HG03135 (cell line): ENCODE measurements at regions not wholly inside any gene's neighbourhood (a gene's known extent, or its start where the extent isn't known, plus 50 kb on each side); places are given as distances from the start of the nearest gene placed in this dataset.
"Not testable (repeated sequence)": the region's sequence is repeated elsewhere in the genome, so short reads cannot be mapped to it uniquely, and the experiment has no call there.

ENCODE experiments used
- ATAC-seq: cut with Tn5 transposase; IDR thresholded peaks from one replicate; pipeline ENCODE4 v1.9.1; 2021; ENCODE audit warnings: mild to moderate bottlenecking, moderate library complexity; ENCODE audit not compliant: unreplicated experiment

GRCh38 chr16:66127459-66128370 lies 238.8 kb upstream of the CDH5 start:
- no peak for ATAC-seq

- ATAC-seq, result no peak
Observed at GRCh38 chr16:66121466-66121865, 245.0 kb upstream of the CDH5 start.

GRCh38 chr16:66120656-66121055 lies 245.8 kb upstream of the CDH5 start:
- no peak for ATAC-seq

- ATAC-seq, result no peak
Observed at GRCh38 chr16:66116163-66117002, 250.1 kb upstream of the CDH5 start.

- ATAC-seq, result no peak
Observed at GRCh38 chr16:66115373-66115772, 251.1 kb upstream of the CDH5 start.

- ATAC-seq, result no peak
Observed at GRCh38 chr16:66113223-66113622, 253.3 kb upstream of the CDH5 start.

- ATAC-seq, result no peak
Observed at GRCh38 chr16:66109677-66110076, 256.8 kb upstream of the CDH5 start.

- no peak for ATAC-seq
Observed at GRCh38 chr16:66107661-66108060, 258.8 kb upstream of the CDH5 start.

- no peak for ATAC-seq
Observed at GRCh38 chr16:66103211-66103610, 263.3 kb upstream of the CDH5 start.

- no peak for ATAC-seq
Observed at GRCh38 chr16:66099306-66099705, 267.2 kb upstream of the CDH5 start.

GRCh38 chr16:66097751-66098150 lies 268.7 kb upstream of the CDH5 start:
- no peak for ATAC-seq

GRCh38 chr16:66095676-66096075 lies 270.8 kb upstream of the CDH5 start:
- ATAC-seq, result no peak

GRCh38 chr16:66093191-66093590 lies 273.3 kb upstream of the CDH5 start:
- no peak for ATAC-seq

GRCh38 chr16:66091471-66091891 lies 275.0 kb upstream of the CDH5 start:
- ATAC-seq, result no peak

GRCh38 chr16:66088681-66089080 lies 277.8 kb upstream of the CDH5 start:
- no peak for ATAC-seq

- no peak for ATAC-seq
Observed at GRCh38 chr16:66087308-66087707, 279.2 kb upstream of the CDH5 start.

- no peak for ATAC-seq
Observed at GRCh38 chr16:66085651-66086050, 280.8 kb upstream of the CDH5 start.

- ATAC-seq, result not testable (repeated sequence)
Observed at GRCh38 chr16:66084731-66085130, 281.8 kb upstream of the CDH5 start.

- no peak for ATAC-seq
Observed at GRCh38 chr16:66084306-66084705, 282.2 kb upstream of the CDH5 start.

GRCh38 chr16:66083171-66083570 lies 283.3 kb upstream of the CDH5 start:
- ATAC-seq, result no peak

- no peak for ATAC-seq
Observed at GRCh38 chr16:66082424-66082823, 284.1 kb upstream of the CDH5 start.
